Body of pancreas (tissue), 4 donors: ENCODE measurements at regions not wholly inside any gene's neighbourhood (a gene's known extent, or its start where the extent isn't known, plus 50 kb on each side); places are given as distances from the start of the nearest gene placed in this dataset.

Experiments used
- POLR2A ChIP-seq, 3 donors: fragments of 450-650 bp; IDR thresholded peaks; one replicate each; pipeline ENCODE4 v1.6.1; 2016; ENCODE audit warnings: antibody characterized with exemption in 3 of 3, mild to moderate bottlenecking in 2 of 3
- TF ChIP-seq, protein P1 (sequence below), 7 experiments: fragments of 450-650 bp in 4 of 7; fragments of 200-600 bp in 3 of 7; sonication (generic) in 3 of 7; IDR thresholded peaks; one replicate each; pipeline ENCODE4 v1.5.1; 2016 to 2019; ENCODE audit warnings: antibody characterized with exemption in 7 of 7

DNA sequence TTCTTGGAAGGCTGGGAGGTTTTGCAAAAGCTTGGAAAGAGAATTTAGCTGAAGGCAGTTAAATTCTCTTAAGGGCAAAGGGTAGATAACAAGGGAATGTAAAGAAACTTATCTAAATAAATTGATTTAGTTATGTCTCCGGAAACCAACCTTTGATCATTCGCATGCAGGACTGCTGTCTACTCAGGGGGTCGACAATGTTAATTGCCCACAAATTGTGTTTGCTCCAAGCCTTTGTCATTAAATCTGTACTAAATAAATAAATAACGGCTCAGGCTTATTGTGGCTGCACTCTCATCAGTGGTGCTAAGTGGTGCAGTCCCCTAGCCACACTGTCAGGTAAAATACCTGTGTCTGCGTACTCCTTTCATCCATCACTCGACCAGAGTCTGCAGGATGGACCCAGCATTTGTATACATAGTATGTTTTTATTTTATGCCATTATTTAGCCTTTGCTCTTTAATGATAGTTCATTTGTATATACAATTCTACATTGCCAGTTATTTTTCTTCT lies 497.4 kb upstream of the RASGRP1 start:
- no peak for TF ChIP-seq POLR2A (IDR thresholded peaks at IDR 0.05)
- TF ChIP-seq, protein P1, sequence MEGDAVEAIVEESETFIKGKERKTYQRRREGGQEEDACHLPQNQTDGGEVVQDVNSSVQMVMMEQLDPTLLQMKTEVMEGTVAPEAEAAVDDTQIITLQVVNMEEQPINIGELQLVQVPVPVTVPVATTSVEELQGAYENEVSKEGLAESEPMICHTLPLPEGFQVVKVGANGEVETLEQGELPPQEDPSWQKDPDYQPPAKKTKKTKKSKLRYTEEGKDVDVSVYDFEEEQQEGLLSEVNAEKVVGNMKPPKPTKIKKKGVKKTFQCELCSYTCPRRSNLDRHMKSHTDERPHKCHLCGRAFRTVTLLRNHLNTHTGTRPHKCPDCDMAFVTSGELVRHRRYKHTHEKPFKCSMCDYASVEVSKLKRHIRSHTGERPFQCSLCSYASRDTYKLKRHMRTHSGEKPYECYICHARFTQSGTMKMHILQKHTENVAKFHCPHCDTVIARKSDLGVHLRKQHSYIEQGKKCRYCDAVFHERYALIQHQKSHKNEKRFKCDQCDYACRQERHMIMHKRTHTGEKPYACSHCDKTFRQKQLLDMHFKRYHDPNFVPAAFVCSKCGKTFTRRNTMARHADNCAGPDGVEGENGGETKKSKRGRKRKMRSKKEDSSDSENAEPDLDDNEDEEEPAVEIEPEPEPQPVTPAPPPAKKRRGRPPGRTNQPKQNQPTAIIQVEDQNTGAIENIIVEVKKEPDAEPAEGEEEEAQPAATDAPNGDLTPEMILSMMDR (IDR thresholded peaks at IDR 0.05) = no peak
